22Rv1 (cell line): ENCODE measurements at regions not wholly inside any gene's neighbourhood (a gene's known extent, or its start where the extent isn't known, plus 50 kb on each side); places are given as distances from the start of the nearest gene placed in this dataset.

ENCODE experiments used
- ZFX ChIP-seq: fragments of 450-650 bp; IDR thresholded peaks from 2 replicates; pipeline ENCODE4 v1.6.1; 2017; ENCODE audit warnings: antibody characterized with exemption, borderline replicate concordance
- TF ChIP-seq, protein P1 (sequence below): fragments of 450-650 bp; IDR thresholded peaks from 2 replicates; pipeline ENCODE4 v1.5.1; 2017; ENCODE audit warnings: mild to moderate bottlenecking

DNA sequence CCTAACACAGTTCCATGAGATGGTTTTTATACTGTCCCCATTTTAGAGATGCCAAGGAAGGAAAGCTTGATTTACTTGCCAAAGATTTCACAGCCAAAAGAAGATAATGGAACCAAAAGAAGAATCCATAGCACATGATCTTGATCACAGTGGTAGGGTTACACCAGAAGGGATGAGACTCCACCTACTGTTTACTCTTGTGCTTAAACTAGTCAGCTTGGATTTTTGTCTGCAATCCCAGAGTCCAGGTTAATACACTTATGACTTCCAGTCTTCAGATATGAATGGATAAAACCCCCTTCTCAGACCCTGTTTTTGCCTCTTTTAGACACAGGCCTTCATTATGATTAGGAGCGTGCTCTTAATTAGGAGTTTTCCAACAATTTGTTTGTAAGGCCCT, 454.2 kb downstream of the AEBP2 start:
- TF ChIP-seq, protein P1, sequence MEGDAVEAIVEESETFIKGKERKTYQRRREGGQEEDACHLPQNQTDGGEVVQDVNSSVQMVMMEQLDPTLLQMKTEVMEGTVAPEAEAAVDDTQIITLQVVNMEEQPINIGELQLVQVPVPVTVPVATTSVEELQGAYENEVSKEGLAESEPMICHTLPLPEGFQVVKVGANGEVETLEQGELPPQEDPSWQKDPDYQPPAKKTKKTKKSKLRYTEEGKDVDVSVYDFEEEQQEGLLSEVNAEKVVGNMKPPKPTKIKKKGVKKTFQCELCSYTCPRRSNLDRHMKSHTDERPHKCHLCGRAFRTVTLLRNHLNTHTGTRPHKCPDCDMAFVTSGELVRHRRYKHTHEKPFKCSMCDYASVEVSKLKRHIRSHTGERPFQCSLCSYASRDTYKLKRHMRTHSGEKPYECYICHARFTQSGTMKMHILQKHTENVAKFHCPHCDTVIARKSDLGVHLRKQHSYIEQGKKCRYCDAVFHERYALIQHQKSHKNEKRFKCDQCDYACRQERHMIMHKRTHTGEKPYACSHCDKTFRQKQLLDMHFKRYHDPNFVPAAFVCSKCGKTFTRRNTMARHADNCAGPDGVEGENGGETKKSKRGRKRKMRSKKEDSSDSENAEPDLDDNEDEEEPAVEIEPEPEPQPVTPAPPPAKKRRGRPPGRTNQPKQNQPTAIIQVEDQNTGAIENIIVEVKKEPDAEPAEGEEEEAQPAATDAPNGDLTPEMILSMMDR: peak; percentile 23; the same call in 1 of the 2 replicates
- TF ChIP-seq ZFX: no peak
